ENCODE measurements at regions not wholly inside any gene's neighbourhood (a gene's known extent, or its start where the extent isn't known, plus 50 kb on each side); places are given as distances from the start of the nearest gene placed in this dataset.

- no peak for TF ChIP-seq BACH1 (IDR thresholded peaks at IDR 0.05; ENCODE audit: low read length)
- TF ChIP-seq CHD2 (IDR thresholded peaks at IDR 0.05; ENCODE audit: low read length): no peak
- TF ChIP-seq HDAC6 (IDR thresholded peaks at IDR 0.05; ENCODE audit: low read depth, low read length): no peak
- TF ChIP-seq CBX8 (IDR thresholded peaks at IDR 0.05; ENCODE audit: borderline replicate concordance, low read depth, low read length): no peak
- no peak for TF ChIP-seq CBX5 (IDR thresholded peaks at IDR 0.05; ENCODE audit: low read depth, low read length)
- TF ChIP-seq FOSL1 (IDR thresholded peaks at IDR 0.05; ENCODE audit: insufficient read depth, low read depth, low read length): no peak
These were observed 198.7 kb downstream of the CXCL12 start (continued) for GRCh38 chr10:44186150-44186549.

Measured in H1 (cell line).